NCI-H1694 (cell line): ENCODE measurements at regions not wholly inside any gene's neighbourhood (a gene's known extent, or its start where the extent isn't known, plus 50 kb on each side); places are given as distances from the start of the nearest gene placed in this dataset.
A peak's percentile ranks its signal among the peaks of the same experiment; 100 is the strongest.
"Not testable (repeated sequence)": the region's sequence is repeated elsewhere in the genome, so short reads cannot be mapped to it uniquely, and the experiment has no call there.

Source experiments
- DNase-seq: peaks from one replicate; lab custom pipeline; 2025; lab: John Stamatoyannopoulos, UW

- no peak for DNase-seq
Measured at GRCh38 chr13:108077284-108077683, 138.1 kb downstream of the LIG4 start.

GRCh38 chr13:108074429-108074828, 140.9 kb downstream of the LIG4 start:
- not testable (repeated sequence) for DNase-seq

- no peak for DNase-seq
Measured at GRCh38 chr13:108070925-108071324, 144.4 kb downstream of the LIG4 start.

- no peak for DNase-seq
Measured at GRCh38 chr13:108070491-108070890, 144.8 kb downstream of the LIG4 start.

- DNase-seq: no peak
Measured at GRCh38 chr13:108069521-108070210, 145.7 kb downstream of the LIG4 start.

GRCh38 chr13:108064372-108064771, 151.0 kb downstream of the LIG4 start:
- not testable (repeated sequence) for DNase-seq

- no peak for DNase-seq
Measured at GRCh38 chr13:108060111-108060510, 155.2 kb downstream of the LIG4 start.

GRCh38 chr13:108056278-108056677, 159.1 kb downstream of the LIG4 start:
- peak; percentile 91 for DNase-seq

- DNase-seq: no peak
Measured at GRCh38 chr13:108049211-108049610, 166.1 kb downstream of the LIG4 start.

- DNase-seq: peak; percentile 87
Measured at GRCh38 chr13:108044954-108045353, 170.4 kb downstream of the LIG4 start.

GRCh38 chr13:108042866-108043265, 172.5 kb downstream of the LIG4 start:
- DNase-seq: not testable (repeated sequence)

- DNase-seq: no peak
Measured at GRCh38 chr13:108037348-108037747, 178.0 kb downstream of the LIG4 start.

- DNase-seq: no peak
Measured at GRCh38 chr13:108036411-108036932, 178.9 kb downstream of the LIG4 start.

GRCh38 chr13:108034909-108035410, 180.4 kb downstream of the LIG4 start:
- DNase-seq: no peak

- no peak for DNase-seq
Measured at GRCh38 chr13:108033800-108034707, 181.3 kb downstream of the LIG4 start.

- no peak for DNase-seq
Measured at GRCh38 chr13:108031865-108032264, 183.5 kb downstream of the LIG4 start.

GRCh38 chr13:108030769-108031168, 184.6 kb downstream of the LIG4 start:
- no peak for DNase-seq

- DNase-seq: no peak
Measured at GRCh38 chr13:108026680-108027410, 188.5 kb downstream of the LIG4 start.

- no peak for DNase-seq
Measured at GRCh38 chr13:108020027-108020426, 195.3 kb downstream of the LIG4 start.

GRCh38 chr13:108018371-108018870, 196.9 kb downstream of the LIG4 start:
- DNase-seq: no peak

- DNase-seq: no peak
Measured at GRCh38 chr13:108006619-108007018, 208.7 kb downstream of the LIG4 start.

- no peak for DNase-seq
Measured at GRCh38 chr13:108005231-108005630, 210.1 kb downstream of the LIG4 start.
